C4-2B (cell line): ENCODE measurements at regions not wholly inside any gene's neighbourhood (a gene's known extent, or its start where the extent isn't known, plus 50 kb on each side); places are given as distances from the start of the nearest gene placed in this dataset.

Source experiments
- H3K27ac ChIP-seq: fragments of 450-650 bp; 2 replicates; pipeline ENCODE4 v1.5.1; 2017
- CTCF ChIP-seq: fragments of 450-650 bp; conservative IDR thresholded peaks from 2 replicates; pipeline ENCODE4 v1.5.1; 2017; ENCODE audit warnings: mild to moderate bottlenecking
- ZFX ChIP-seq: fragments of 450-650 bp; IDR thresholded peaks from 2 replicates; pipeline ENCODE4 v1.6.1; 2017

GRCh38 chr12:90576707-90577106 lies 378.3 kb downstream of the CCER1 start:
- no peak overlapping the region for H3K27ac ChIP-seq
- TF ChIP-seq CTCF (no peak), ZFX (no peak)

- TF ChIP-seq CTCF (no peak), ZFX (no peak)
- H3K27ac ChIP-seq: no peak overlapping the region
These were observed 379.0 kb downstream of the CCER1 start for GRCh38 chr12:90575995-90576394.

GRCh38 chr12:90574676-90575075 lies 380.3 kb downstream of the CCER1 start:
- H3K27ac ChIP-seq: peak overlapping the region; percentile 12; the same call in 1 of the 2 replicates
- no peak for TF ChIP-seq CTCF
- no peak for TF ChIP-seq ZFX

- TF ChIP-seq CTCF: no peak
- no peak for TF ChIP-seq ZFX
- H3K27ac ChIP-seq: no peak overlapping the region
These were observed 382.2 kb downstream of the CCER1 start for GRCh38 chr12:90572778-90573177.

GRCh38 chr12:90569685-90570084 lies 385.3 kb downstream of the CCER1 start:
- TF ChIP-seq CTCF (no peak), ZFX (no peak)
- H3K27ac ChIP-seq: no peak overlapping the region

GRCh38 chr12:90562671-90563070 lies 392.3 kb downstream of the CCER1 start:
- no peak overlapping the region for H3K27ac ChIP-seq
- no peak for TF ChIP-seq ZFX
- TF ChIP-seq CTCF: no peak

- TF ChIP-seq ZFX (no peak), CTCF (no peak)
- no peak overlapping the region for H3K27ac ChIP-seq
These were observed 406.4 kb downstream of the CCER1 start for GRCh38 chr12:90548595-90548994.
